Activated CD4-positive, alpha-beta T cell treated with anti-CD3 and anti-CD28 coated beads, Interleukin-2, amount 50 U/mL, for 16 hours (primary cell): ENCODE measurements at regions not wholly inside any gene's neighbourhood (a gene's known extent, or its start where the extent isn't known, plus 50 kb on each side); places are given as distances from the start of the nearest gene placed in this dataset.

Experiments
- DNase-seq: peaks from one replicate; pipeline ENCODE4 v3.0.0-alpha.2; 2020

GRCh38 chr6:81694855-81695254, 57.6 kb downstream of the TENT5A start:
- DNase-seq, result no peak

GRCh38 chr6:81694207-81694606, 58.3 kb downstream of the TENT5A start:
- DNase-seq, result no peak

- DNase-seq, result no peak
These were observed 59.2 kb downstream of the TENT5A start for GRCh38 chr6:81693266-81693665.

DNA sequence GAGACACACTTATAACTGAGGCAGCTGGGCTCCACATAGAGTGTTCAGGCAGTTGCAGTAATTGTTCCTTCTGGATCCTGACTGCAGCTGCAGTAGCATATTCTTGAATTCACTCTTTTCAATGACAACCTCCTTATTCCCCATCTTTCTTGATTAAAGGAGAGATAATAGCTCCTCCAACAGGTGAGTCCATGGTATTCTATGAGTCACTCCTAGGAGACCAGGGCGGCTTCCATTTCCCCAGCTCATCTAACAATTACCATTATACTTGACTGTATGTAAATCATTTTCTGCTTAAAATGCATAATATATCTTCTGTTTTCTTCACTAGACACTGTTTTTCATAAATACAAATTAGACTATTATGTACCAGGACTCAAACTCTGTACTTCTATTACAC, 62.4 kb downstream of the TENT5A start:
- DNase-seq, result no peak

- no peak for DNase-seq
These were observed 62.9 kb downstream of the TENT5A start for GRCh38 chr6:81689580-81689979.

- no peak for DNase-seq
These were observed 68.6 kb downstream of the TENT5A start for GRCh38 chr6:81683912-81684311.

GRCh38 chr6:81682858-81683620, 69.4 kb downstream of the TENT5A start:
- DNase-seq, result no peak

- no peak for DNase-seq
These were observed 70.2 kb downstream of the TENT5A start for GRCh38 chr6:81682235-81682795.

DNA sequence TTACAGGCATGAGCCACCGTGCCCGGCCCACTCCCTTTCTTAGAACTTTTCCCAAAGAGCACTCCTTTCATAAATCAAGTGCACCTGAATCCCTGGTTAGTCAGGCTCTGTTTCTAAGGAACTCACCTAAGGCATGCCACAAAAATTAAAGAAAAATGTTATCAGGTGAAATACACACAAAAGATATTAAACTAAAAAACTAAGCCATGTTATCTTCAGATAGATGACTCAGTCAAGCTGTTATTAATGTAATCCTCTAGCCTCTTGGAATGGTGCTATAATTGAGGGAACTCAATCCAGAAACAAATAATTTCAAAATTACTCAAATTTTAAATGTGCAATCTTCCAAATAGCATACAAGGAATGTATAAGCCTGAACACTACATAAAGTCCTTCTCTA, 83.0 kb downstream of the TENT5A start:
- no peak for DNase-seq

GRCh38 chr6:81668615-81669047, 83.8 kb downstream of the TENT5A start:
- DNase-seq, result no peak

DNA sequence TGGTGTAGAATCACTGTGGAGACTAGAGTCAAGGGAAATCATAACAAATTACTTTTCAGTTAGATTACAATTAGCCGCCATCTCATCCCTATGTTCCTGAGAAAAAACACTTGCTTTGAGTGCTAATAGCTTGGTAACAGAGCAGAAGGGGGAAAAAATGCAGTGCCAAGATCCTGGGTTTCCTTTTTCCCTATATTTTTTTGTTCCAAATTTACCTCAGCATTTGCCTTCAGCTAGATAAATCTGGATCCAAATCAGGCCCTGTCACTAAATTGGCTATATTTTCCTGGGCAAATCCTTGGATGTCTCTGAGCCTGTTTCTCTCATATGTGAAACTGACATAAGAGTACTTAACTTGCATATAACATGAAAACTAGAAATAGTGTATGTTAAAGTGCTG, 86.0 kb downstream of the TENT5A start:
- no peak for DNase-seq

GRCh38 chr6:81656231-81656630, 96.2 kb downstream of the TENT5A start:
- no peak for DNase-seq

GRCh38 chr6:81655696-81656095, 96.8 kb downstream of the TENT5A start:
- no peak for DNase-seq

DNA sequence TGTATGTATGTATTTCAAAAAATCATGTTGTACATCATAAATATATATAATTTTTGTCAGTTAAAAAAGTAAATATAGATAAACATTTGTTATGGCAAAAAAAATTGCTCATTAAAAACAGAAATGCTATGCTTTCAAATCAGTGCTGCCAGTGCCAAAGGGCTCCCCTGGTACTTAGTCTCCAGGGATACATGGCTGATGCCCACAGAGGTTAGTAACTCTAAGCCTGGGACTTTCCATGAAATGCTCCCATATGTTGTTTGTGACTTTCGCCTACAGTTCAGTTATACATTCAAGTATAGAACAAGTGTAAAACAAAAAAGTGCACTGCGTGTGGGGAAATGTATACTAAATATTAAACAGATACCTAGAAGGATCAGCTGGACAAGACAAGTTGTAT, 104.0 kb downstream of the TENT5A start:
- DNase-seq, result no peak

DNA sequence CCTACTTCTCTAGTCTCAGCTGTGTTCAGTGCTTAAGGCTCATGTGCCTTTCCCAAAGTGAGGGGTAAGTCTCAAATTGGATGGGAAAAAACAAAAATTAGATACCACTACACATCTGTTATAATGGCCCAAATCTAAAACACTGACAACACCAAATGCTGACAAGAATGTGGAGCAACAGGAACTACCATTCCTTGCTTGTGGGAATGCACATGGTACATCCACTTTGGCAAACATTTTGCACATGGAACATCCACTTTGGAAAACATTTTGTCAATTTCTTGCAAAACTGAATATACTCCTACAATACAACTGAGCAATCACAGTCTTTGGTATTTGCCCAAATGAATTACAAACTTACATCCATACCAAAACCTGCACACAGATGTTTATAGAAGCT, 109.3 kb downstream of the TENT5A start:
- no peak for DNase-seq

DNA sequence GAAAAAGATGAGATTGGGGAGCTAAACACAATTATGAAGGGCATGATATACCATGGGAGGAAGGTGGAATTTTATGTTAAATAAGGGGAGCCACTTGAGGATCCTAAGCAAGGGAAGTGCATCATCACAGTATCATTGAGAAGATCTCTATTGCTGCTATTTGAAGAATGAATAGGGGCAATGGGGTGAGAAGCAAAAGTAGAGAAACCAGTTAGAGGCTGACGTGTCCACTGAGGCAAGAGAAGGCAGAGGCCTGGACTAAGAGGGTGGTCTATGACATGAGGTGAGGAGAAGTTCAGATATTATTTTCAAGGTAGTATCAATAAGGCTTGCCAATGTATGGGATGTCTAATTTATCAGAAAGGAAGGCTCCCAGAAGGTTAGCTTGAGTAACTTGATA, 111.6 kb downstream of the TENT5A start:
- DNase-seq, result no peak

- DNase-seq, result no peak
These were observed 112.4 kb downstream of the TENT5A start for GRCh38 chr6:81640126-81640525.

GRCh38 chr6:81638366-81638765, 114.1 kb downstream of the TENT5A start:
- DNase-seq, result no peak

DNA sequence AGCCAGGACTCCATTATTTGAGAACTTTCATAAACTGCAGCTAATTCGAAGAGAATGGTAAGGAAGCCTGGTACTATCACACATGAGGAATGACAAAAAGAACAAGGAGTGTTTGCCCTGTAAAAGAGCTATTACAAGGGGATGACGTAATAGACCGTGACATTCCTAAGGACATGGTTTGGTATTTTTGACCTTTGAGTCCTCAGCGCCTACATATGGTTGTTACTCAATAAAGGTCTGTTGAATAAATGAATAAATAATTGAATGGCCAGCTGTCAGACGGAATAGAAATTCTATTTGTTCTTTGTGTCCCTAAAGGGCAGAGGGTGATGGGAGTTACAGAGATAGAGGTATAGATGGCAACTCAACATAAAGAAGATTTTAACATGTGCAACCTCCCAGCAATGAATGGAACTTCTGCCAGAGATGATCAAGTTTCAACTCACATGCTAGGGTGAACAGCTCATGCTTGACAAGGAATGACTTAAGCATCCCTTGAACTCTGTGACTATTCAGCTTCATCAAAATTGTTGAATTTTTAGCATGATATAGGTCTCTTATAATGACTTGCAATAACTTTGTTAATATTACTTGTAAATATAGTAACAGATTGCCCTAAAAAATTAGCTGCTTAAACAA, 115.4 kb downstream of the TENT5A start:
- DNase-seq, result no peak

GRCh38 chr6:81634155-81634880, 118.2 kb downstream of the TENT5A start:
- no peak for DNase-seq

- DNase-seq, result no peak
These were observed 119.1 kb downstream of the TENT5A start for GRCh38 chr6:81633391-81633790.

DNA sequence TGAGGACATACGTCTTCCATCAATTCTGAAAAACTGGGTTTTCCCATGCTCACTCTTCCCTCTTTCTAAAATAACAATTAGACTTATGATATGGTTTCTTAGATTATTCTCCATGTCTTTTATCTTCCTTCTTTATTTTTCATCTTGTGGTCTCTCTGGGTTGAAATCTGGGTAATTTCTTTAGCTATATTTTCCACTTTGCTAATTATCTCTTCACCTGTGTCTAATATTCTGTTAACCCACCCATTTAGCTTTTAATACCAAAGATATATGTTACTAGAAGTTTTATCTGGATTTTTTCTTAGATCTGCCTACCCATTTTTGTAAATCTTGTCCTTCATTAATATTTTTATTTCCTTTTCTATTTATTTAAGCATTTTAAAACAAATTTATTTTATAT, 121.8 kb downstream of the TENT5A start:
- DNase-seq, result no peak

DNA sequence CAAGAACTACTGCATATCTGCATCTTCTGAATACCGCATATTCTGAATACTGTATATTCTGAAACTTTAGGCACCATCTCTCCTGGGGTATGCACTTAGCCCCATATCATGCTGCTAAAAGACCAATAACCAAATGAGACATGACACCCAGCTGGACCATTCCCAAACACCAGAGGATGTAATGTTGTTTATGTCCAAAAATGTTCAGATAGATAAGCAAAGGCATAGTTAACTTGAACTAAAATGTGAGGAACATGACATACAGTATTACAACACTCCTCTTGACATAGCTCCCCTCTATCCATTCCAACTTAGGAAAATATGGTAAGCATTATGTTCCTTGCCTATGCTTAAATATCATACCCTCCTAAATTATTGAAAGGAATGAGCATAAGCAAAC, 127.3 kb downstream of the TENT5A start:
- DNase-seq, result no peak

- no peak for DNase-seq
These were observed 128.0 kb downstream of the TENT5A start for GRCh38 chr6:81624453-81624852.
